Endothelial cell (in vitro differentiated cells): ENCODE measurements at regions not wholly inside any gene's neighbourhood (a gene's known extent, or its start where the extent isn't known, plus 50 kb on each side); places are given as distances from the start of the nearest gene placed in this dataset.

ENCODE experiments used
- DNase-seq: peaks from one replicate; pipeline ENCODE4 v3.0.0; 2021; ENCODE audit warnings: low spot score
- H3K27ac Mint-ChIP-seq: one replicate; pipeline ENCODE4 v1.8.0; 2021; ENCODE audit warnings: mixed read lengths, inconsistent platforms; ENCODE audit not compliant: unreplicated experiment
- H3K27me3 Mint-ChIP-seq: one replicate; pipeline ENCODE4 v1.8.0; 2021; ENCODE audit warnings: mild to moderate bottlenecking, moderate library complexity, mixed read lengths, inconsistent platforms; ENCODE audit not compliant: unreplicated experiment
- H3K36me3 Mint-ChIP-seq: one replicate; pipeline ENCODE4 v1.8.0; 2021; ENCODE audit warnings: mild to moderate bottlenecking, low read depth, mixed read lengths, inconsistent platforms; ENCODE audit not compliant: unreplicated experiment
- H3K4me1 Mint-ChIP-seq: one replicate; pipeline ENCODE4 v1.8.0; 2021; ENCODE audit warnings: mild to moderate bottlenecking, mixed read lengths, inconsistent platforms; ENCODE audit not compliant: unreplicated experiment
- H3K4me3 Mint-ChIP-seq: one replicate; pipeline ENCODE4 v1.8.0; 2021; ENCODE audit warnings: mild to moderate bottlenecking, mixed read lengths, inconsistent platforms; ENCODE audit not compliant: unreplicated experiment
- H3K9me3 Mint-ChIP-seq: one replicate; pipeline ENCODE4 v1.8.0; 2021; ENCODE audit warnings: mixed read lengths, inconsistent platforms; ENCODE audit not compliant: unreplicated experiment
- TF ChIP-seq, protein P1 (sequence below): fragments of 200-600 bp; sonication (generic); IDR thresholded peaks from one replicate; pipeline ENCODE4 v1.5.0; 2021; ENCODE audit warnings: antibody characterized with exemption; ENCODE audit not compliant: unreplicated experiment

DNA sequence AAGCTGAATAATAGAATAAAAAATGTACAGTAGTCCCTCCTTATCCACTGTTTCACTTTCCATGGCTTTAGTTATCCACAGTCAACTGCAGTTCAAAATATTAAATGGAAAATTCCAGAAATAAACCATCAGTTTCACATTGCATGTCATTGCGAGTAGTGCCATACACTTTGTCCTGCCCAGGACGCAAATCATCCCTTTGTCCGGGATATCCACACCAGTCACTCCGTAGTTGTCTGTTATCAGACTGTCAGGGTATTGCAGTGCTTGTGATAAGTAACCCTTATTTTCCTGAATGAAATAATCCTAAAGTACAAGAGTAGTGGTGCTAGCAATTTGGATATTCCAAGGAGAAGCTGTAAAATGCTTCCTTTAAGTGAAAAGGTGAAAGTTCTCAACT lies 271.3 kb downstream of the DKK2 start:
- H3K36me3 Mint-ChIP-seq = no peaks in the 10 kb centered on the region
- no peak overlapping the region for H3K27ac Mint-ChIP-seq
- TF ChIP-seq, protein P1, sequence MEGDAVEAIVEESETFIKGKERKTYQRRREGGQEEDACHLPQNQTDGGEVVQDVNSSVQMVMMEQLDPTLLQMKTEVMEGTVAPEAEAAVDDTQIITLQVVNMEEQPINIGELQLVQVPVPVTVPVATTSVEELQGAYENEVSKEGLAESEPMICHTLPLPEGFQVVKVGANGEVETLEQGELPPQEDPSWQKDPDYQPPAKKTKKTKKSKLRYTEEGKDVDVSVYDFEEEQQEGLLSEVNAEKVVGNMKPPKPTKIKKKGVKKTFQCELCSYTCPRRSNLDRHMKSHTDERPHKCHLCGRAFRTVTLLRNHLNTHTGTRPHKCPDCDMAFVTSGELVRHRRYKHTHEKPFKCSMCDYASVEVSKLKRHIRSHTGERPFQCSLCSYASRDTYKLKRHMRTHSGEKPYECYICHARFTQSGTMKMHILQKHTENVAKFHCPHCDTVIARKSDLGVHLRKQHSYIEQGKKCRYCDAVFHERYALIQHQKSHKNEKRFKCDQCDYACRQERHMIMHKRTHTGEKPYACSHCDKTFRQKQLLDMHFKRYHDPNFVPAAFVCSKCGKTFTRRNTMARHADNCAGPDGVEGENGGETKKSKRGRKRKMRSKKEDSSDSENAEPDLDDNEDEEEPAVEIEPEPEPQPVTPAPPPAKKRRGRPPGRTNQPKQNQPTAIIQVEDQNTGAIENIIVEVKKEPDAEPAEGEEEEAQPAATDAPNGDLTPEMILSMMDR = no peak
- no peaks in the 10 kb centered on the region for H3K9me3 Mint-ChIP-seq
- H3K4me1 Mint-ChIP-seq = no peaks in the 10 kb centered on the region
- no peak for DNase-seq
- H3K4me3 Mint-ChIP-seq = no peak overlapping the region
- H3K27me3 Mint-ChIP-seq = no peaks in the 10 kb centered on the region

DNA sequence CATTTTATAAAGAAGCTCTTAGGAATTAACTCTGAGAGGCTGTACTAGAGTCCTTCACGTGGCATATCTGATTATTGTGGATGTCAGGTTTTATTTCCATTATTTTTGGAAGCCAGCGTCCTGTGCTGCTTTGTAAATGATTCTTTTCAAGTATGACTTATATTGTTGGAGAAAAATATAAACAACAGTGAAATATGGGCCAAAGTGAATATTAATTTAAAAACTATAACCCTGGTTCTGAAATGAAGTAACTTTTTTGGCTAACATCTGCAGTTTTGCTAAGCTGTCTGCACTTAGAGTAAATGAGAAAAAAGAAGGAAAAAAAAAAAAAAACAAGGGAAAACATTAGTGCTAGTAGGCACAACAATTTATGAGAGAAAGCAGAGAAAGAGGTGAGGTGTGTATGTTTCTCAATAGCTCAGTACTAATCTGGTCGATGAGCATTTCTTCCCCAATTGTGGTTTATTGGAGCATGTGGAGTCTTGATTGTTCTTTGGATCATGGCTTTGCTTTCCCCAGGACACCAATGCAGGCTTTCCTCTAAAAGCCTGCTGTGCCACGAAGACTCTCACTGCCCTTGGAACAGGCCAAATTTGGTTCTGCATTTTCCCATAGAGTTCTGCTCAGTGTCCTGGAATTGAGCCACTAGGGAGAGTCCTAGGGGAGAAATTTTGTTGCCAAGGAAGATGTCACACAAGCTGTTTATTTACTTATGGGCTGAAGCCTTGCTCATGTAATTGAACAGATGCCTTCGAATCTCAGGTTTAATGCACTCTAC lies 273.3 kb downstream of the DKK2 start:
- H3K9me3 Mint-ChIP-seq = no peaks in the 10 kb centered on the region
- H3K27me3 Mint-ChIP-seq = no peaks in the 10 kb centered on the region
- TF ChIP-seq, protein P1 = no peak
- H3K36me3 Mint-ChIP-seq = no peaks in the 10 kb centered on the region
- H3K4me1 Mint-ChIP-seq = no peaks in the 10 kb centered on the region
- no peak overlapping the region for H3K27ac Mint-ChIP-seq
- no peak for DNase-seq
- no peak overlapping the region for H3K4me3 Mint-ChIP-seq

GRCh38 chr4:106753426-106753825 lies 282.7 kb downstream of the DKK2 start:
- Mint-ChIP-seq H3K36me3 (no peaks in the 10 kb centered on the region), H3K27ac (no peak overlapping the region), H3K27me3 (no peaks in the 10 kb centered on the region), H3K4me3 (no peak overlapping the region), H3K4me1 (no peaks in the 10 kb centered on the region), H3K9me3 (no peaks in the 10 kb centered on the region)
- no peak for DNase-seq
- TF ChIP-seq, protein P1 = no peak

DNA sequence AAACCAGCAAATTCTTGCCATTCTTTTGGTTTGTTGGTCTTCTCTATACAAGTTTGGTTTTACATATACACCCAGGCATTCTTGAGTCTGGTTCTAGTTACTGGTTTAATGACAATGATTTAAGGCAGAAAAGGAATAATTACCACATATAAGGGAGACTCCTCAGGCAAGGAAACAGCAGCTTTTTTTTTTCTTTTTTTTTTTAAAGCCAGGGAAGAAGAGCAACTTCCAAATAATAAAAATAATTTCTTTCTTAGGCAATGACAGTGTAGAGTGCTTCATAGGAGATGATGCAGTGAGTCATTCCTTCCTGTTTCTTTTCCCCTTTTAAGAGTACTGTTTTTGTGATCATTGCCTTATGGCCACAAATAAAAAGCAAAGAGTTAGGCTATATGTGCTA lies 289.7 kb downstream of the DKK2 start:
- H3K27me3 Mint-ChIP-seq = no peaks in the 10 kb centered on the region
- no peaks in the 10 kb centered on the region for H3K4me1 Mint-ChIP-seq
- no peak for DNase-seq
- no peak overlapping the region for H3K4me3 Mint-ChIP-seq
- no peak overlapping the region for H3K27ac Mint-ChIP-seq
- H3K9me3 Mint-ChIP-seq = no peaks in the 10 kb centered on the region
- TF ChIP-seq, protein P1 = no peak
- H3K36me3 Mint-ChIP-seq = no peaks in the 10 kb centered on the region

GRCh38 chr4:106738121-106738520 lies 298.0 kb downstream of the DKK2 start:
- H3K9me3 Mint-ChIP-seq = no peaks in the 10 kb centered on the region
- no peak for DNase-seq
- H3K27ac Mint-ChIP-seq = no peak overlapping the region
- H3K4me1 Mint-ChIP-seq = no peaks in the 10 kb centered on the region
- TF ChIP-seq, protein P1 = no peak
- no peak overlapping the region for H3K4me3 Mint-ChIP-seq
- H3K36me3 Mint-ChIP-seq = no peaks in the 10 kb centered on the region
- no peaks in the 10 kb centered on the region for H3K27me3 Mint-ChIP-seq
